ENCODE measurements at regions not wholly inside any gene's neighbourhood (a gene's known extent, or its start where the extent isn't known, plus 50 kb on each side); places are given as distances from the start of the nearest gene placed in this dataset.

- no peaks in the 10 kb centered on the region for H4K20me1 ChIP-seq (ENCODE audit: control insufficient read depth, insufficient read depth)
- no peaks in the 10 kb centered on the region for H3K4me1 ChIP-seq (ENCODE audit: control insufficient read depth, insufficient read depth, low read length)
- ChIA-PET SMC1A (ENCODE audit: uncharacterized antibody, unreplicated experiment) (no interaction called here), POLR2A (no interaction called here), CTCF (no interaction called here), RAD21 (ENCODE audit: unreplicated experiment) (no interaction called here)
- H3K4me2 ChIP-seq (ENCODE audit: control insufficient read depth, insufficient read depth) = no peak overlapping the region
- H3K27me3 ChIP-seq (replicated peaks in 1 of 2; ENCODE audit: control insufficient read depth in 2 of 2, insufficient read depth in 2 of 2, low read length in 1 of 2) = no peaks in the 10 kb centered on the region
- ATAC-seq (no peak), DNase-seq (ENCODE audit: low read depth, low spot score) (no peak), FAIRE-seq (no peak)
- H3K27ac ChIP-seq (ENCODE audit: control insufficient read depth, insufficient read depth) = no peak overlapping the region
- H2AFZ ChIP-seq (ENCODE audit: control insufficient read depth, low read depth, low read length) = no peak overlapping the region
- WGBS (ENCODE audit: insufficient coverage, insufficient replicate concordance, low lambda C conversion rate, missing lambda C conversion rate) = 0% methylated on average over 1 of the region's 1 CpG
- H3K79me2 ChIP-seq (ENCODE audit: control insufficient read depth, insufficient read depth, low read length) = no peaks in the 10 kb centered on the region
- TF ChIP-seq NR2F1 (conservative IDR thresholded peaks at IDR 0.05) (no peak), E2F8 (IDR thresholded peaks at IDR 0.05; ENCODE audit: low read depth, partially characterized antibody) (no peak), KAT2A (conservative IDR thresholded peaks at IDR 0.05; ENCODE audit: control insufficient read depth, low read depth, low read length) (no peak), ELK1 (IDR thresholded peaks at IDR 0.05; ENCODE audit: low read depth, low read length) (no peak), NFYA (IDR thresholded peaks at IDR 0.05; ENCODE audit: borderline replicate concordance, low read depth, low read length) (no peak)
- no TSS peak for BruUV-seq (replicated peaks)
- in situ Hi-C loops (cut with MboI) = no loop called here
- no peak overlapping the region for H3K4me3 ChIP-seq
- no peaks in the 10 kb centered on the region; the same call in 2 of the 3 replicates for H3K9me3 ChIP-seq (replicated peaks; ENCODE audit: control insufficient read depth, insufficient read depth, low read length)
- intact Hi-C loops (cut with micrococcal nuclease; ENCODE audit: unreplicated experiment) = no loop called here
- H3K9ac ChIP-seq (ENCODE audit: control insufficient read depth, insufficient read depth, low read length) = no peak overlapping the region
- H3K36me3 ChIP-seq (ENCODE audit: control insufficient read depth in 2 of 2, insufficient read depth in 2 of 2, low read length in 1 of 2) = no peaks in the 10 kb centered on the region
Observed at GRCh38 chr13:111867657-111868056, 199.3 kb upstream of the SOX1 start.

Data from GM12878 (cell line).